NCI-H146 treated with DMSO at 0.1 percent for 48 hours (cell line): ENCODE measurements at regions not wholly inside any gene's neighbourhood (a gene's known extent, or its start where the extent isn't known, plus 50 kb on each side); places are given as distances from the start of the nearest gene placed in this dataset.
"Not testable (repeated sequence)": the region's sequence is repeated elsewhere in the genome, so short reads cannot be mapped to it uniquely, and the experiment has no call there.

Experiments
- DNase-seq: peaks from one replicate; lab custom pipeline; 2025; ENCODE audit not compliant: unreplicated experiment; lab: John Stamatoyannopoulos, UW

DNA sequence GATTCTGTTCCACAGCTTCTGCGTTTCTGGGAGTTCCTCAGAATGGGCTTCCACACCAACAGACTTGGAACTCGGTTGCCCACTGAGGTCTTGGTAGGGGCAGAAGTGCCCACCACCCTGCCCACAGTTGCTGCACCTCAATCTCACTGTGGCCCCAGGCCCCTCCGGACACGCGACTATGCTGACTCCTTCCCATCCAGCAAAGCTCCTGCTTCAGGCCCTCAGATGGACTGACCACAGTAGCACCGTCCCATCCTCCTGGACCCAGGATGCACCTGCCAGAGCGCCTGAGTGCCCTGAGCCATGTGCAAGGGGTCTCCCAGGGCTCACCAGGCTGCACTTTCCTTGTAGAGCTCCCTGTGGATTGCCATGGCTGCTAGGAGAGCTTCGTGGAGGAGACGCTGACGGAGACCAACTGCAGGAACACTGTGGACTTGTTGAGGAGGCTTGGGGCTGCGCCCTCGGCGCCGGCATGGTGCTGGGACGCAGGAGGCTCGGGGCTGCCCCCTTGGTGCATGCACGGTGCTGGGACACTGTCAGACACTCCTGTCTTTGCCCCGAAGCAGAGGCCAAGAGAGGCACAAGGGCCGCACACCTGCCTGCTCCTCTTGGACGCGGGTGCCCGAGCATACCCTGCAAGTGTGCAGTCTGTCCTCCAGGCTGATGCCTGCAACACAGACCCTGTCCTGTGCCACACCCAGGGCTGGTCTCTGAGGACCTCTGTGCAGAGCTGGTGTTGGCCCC, 201.3 kb downstream of the LIPI start:
- not testable (repeated sequence) for DNase-seq

DNA sequence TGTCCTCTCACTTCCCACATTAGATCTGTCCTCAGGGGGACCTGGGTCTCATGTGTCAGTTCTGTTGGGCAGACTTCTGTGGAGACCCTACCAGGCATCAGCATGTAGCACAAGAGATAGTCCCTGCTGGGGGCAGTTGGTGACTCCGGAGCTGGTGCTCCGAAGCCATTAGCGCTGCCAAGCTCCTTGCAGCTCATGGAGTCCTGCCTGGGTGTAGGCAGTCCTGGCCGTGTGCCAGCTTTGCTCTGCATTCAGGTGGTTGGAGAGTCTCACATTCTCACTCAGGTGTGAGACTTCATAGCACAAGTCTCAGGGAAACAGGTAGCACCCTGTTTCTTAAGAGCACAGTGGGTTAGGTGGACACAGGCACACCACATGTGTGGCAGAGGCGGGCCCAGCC, 202.3 kb downstream of the LIPI start:
- not testable (repeated sequence) for DNase-seq

DNA sequence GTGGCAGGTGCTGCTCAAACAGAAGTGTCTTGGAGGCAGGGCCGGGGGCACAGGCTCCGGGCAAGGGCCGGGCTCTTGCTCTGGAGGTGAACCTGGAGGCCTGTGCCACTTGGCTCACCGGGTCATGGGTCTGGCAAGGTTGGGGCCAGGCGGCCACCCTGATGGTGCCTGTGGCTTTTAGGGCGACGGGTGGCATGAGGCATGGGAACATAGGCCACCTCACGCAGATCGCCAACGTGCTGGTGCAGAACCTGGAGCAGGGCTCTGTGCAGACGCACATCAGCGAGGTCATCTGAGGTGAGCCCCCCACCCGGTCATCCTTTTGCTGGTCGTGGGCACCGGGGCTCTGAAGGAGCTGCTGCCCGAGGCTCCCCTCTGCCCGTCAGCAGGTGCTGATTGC, 202.7 kb downstream of the LIPI start:
- not testable (repeated sequence) for DNase-seq

DNA sequence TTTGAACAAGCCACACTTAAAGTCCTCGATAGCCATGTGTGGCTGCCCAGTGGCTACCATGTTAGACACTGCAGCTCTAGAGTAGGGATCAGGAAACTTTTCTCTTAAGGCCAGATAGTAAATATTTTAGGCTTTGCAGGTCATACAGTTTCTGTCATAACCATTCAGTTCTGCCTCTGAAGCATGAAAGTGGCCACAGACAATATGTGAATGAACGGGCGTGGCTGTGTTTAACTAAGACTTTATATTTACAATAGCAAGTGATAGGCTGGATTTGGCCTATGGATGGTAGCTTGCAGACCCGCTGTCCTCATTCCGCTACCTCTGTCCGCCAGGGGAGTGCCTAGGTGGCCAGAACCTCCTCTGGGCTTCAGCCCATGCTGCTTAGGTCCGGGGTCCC, 204.6 kb downstream of the LIPI start:
- DNase-seq = not testable (repeated sequence)

DNA sequence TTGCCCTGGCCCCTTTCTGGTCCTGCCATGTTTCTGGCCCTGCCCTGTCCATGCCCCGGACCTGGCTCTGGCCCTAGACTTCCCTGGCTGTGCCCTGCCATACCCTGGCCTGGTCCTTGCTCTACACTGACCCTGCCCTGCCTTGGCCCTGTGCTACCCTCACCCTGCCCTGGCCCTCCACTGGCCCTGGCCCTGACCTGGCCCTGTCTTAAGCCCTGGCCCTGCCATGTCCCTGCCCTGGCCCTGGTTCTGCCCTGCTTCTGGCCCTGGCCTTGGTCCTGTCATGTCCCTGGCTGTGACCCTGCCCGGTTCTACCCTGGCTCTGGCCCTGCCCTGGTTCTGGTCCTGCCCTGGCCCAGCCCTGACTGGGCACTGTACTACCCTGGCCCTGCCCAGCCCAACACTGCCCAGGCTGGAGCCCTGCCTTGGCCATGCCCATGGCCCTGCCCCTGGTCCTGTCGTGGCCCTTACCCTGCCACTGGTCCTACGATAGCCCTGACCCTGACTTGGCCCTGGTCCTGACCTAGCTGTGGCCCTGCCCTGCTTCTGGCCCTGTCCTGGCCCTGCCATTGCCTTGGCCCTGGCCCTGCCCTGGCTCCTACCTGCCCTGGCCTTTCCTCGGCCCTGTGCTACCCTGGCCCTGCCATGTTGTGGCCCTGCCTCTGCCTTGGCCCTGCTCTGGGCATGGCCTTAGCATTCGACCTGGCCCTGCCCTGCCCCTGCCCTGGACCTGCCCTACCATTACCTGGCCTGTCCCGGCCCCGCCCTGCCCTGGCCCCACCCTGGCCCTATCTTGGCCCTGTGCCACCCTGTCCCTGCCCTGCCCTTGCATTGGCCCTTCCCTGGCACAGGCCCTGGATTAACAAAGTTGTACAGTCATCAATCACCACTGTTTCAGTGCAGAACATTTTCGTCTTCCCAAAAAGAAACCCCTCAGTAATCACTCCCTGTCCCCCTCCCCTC, 223.5 kb downstream of the LIPI start:
- DNase-seq = not testable (repeated sequence)

- not testable (repeated sequence) for DNase-seq
Observed at GRCh38 chr21:13985865-13986863, 224.6 kb downstream of the LIPI start.

DNA sequence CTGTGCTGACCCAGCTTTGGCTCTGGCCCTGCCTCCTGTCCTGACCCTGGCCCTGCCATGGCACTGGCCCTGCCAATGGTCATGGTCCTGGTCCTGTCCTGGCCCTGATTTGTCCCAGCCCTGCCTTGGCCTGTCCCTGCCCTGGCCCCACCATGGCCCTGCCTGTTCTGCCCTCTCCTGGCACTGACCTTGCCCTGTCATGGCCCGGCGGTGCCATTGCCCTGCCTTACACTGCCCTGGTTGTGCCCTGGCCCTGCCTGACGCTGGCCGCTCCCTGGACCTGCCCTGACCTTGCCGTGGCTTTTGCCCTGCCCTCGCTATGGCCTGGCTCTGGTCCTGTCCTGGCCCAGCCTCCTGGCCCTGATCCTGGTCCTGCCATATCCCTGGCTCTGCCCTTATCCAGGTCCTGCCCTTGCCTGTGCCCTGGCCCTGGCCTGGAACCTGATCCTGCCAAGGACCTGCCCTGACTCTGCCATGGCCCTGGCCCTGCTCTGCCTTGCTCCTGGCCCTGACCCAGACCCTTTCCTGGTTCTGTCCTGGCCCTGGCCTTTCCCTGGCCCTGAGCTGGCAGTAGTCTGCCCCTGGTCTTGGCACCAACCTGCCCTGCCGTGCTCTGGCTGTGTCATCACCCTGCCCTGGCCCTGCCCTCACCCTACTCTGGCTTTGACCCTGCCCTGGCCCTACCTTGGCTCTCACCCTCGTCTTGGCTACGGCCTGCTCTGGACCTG, 225.5 kb downstream of the LIPI start:
- not testable (repeated sequence) for DNase-seq

- not testable (repeated sequence) for DNase-seq
Observed at GRCh38 chr21:13984728-13985127, 226.0 kb downstream of the LIPI start.

DNA sequence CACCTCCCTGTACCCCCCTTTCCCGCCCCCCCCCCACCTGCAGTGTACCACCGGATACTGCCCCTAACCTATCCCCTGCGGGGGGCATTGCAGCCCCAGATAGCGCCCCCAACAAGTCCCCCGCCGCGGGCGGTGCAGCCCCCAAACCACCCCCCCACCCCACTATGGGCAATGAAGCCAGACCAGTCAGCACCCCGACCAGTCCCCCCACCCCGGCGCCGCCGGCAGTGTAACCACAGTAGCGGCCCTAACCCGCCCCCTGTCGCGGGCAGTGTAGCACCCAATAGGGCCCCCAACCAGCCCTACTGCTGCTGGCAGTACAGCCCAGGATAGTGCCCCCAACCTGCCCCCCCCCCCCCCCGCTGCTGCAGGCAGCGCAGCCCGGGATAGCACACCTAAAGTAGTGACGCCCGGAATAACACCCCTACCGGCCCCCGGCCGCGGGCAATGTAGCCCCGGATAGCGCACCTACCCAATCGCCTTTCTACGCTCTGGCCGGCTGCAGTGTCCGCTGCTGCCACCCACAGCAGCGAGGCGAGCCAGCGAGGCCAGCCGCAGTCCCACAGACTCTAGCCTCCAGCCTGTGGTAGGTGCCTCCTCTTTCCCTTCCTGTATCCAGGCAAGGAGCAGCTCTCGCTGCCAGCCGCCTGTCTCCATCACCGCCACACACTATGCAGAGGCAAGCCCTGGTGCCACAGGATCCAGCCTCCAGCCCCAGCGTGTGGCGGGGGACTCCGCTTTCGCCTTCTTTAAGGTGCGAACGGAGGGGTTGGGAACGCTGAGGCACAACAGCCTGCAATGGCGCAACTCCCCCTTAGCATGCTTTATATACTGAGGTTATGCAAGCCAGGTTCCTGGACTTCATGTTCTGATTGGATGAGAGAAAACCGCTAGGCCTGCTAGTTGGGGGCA, 229.3 kb downstream of the LIPI start:
- not testable (repeated sequence) for DNase-seq

DNA sequence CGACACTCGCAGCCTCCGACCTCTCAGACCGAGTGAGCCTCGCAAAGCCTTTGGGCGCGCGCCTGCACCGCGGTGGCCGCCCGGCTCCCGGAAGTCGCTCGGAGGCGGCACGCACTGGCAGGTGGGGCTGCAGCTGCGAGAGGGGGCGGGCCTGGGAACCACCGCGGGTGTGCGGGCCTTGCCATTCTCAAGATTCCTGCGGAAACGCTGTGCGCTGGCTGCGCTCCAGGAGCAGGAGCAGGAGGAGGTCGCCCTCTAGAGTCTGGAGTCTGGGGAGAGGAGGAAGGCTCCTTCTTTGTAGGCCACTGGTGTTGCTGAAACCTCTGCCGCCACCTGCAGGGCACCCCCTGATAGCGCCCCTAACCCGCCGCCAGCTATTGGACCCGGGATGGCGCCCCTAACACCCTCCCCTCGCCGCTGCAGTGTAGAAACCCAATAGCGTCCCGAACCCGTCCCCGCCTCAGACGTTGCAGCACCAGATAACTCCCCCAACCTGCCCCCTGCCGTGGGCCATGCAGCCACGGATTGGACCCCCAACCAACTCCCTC, 230.6 kb downstream of the LIPI start:
- DNase-seq = peak; percentile 18

DNA sequence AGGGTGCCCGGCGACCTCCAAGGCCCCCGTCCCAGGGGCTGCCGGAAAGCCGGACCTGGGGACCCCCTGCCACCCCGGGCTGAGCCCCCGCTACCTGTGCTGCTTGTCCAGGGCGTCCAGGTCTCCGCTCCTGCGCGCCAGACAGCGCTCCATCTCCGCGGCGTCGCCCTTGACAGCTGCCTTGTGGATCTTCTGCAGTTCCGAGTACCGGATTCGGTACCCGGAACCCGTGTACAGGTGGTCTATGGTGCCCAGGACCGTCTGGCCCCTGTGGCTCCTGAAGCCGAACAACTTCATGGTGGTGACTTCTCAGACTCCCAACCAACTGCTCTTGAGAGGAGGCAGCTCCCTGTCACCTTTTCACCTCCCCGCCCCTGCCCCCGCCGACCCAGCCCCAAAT, 231.1 kb downstream of the LIPI start:
- not testable (repeated sequence) for DNase-seq

DNA sequence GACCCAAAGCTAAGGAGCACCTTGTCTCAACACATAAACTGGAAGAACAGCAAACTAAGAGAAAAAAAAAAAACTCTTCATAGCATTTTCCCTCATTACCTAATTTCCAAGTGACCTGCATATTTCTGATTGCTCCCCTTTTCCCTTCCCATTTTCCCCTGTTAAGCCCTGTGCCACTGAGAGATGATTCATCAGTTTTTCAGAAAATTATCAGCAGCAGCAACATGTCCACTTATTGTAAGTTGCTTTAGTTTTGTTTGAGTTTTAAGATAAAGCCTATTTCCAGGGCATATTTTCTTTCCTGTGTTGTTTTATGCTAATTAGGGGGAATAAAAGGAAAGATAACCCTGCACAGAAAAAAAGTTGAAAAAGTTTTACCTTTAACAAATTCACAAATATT, 236.2 kb downstream of the LIPI start:
- DNase-seq = not testable (repeated sequence)

DNA sequence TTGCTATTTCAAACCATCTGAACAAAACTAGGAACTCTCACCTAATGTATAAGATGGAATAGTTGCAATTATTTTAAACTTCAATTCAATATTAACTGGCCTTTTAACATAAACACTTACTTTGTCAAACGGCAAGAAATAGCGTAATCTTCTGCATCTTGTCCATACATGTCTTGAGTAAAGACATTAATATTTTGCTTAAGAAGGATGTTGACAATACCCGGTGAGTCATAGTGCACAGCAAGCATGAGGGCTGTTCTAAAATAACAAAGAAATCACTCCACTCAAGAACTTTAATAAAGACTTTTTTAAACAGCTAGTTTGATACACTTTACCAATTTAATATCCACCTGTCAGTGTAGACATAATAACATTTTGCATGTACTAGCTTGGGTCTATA, 240.9 kb downstream of the LIPI start:
- not testable (repeated sequence) for DNase-seq

GRCh38 chr21:13969002-13969401, 241.8 kb downstream of the LIPI start:
- not testable (repeated sequence) for DNase-seq

DNA sequence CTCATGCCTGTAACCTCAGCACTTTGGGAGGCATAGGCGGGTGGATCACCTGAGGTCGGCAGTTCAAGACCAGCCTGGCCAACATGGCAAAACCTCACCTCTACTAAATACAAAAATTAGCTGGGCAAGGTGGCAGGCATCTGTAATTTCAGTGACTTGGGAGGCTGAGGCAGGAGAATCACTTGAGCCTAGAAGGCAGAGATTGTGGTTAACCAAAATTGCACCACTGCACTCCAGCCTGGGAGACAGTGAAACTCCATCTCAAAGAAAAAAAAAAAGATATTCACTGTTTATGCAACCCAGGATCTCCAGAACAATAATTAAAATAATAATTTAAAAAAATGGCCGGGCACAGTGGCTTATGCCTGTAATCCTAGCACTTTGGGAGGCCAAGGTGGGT, 247.5 kb downstream of the LIPI start:
- not testable (repeated sequence) for DNase-seq

GRCh38 chr21:13937236-13937635, 273.5 kb downstream of the LIPI start:
- DNase-seq = no peak

DNA sequence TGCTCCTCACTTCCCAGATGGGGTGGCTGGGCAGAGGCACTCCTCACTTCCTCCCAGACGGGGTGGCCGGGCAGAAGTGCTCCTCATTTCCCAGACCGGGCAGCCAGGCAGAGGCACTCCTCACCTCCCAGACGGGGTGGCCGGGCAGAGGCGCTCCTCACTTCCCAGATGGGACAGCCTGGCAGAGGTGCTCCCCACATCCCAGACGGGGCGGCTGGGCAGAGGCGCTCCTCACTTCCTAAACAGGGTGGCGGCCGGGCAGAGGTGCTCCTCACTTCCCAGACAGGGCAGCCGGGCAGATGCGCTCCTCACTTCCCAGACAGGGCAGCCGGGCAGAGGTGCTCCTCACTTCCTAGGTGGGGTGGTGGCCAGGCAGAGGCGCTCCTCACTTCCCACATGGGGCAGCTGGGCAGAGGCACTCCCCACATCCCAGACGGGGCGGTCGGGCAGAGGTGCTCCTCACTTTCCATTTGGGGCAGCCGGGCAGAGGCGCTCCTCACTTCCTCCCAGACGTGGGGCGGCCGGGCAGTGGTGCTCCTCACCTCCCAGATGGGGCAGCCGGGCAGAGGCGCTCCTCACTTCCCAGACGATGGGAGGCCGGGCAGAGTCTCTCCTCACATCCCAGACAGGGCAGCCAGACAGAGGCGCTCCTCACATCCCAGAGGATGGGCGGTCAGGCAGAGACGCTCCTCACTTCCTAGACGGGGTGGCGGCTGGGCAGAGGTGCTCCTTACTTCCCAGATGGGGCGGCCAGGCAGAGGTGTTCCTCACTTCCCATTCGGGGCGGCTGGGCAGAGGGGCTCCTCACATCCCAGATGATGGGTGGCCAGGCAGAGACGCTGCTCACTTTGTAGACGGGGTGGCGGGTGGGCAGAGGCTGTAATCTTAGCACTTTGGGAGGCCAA, 274.5 kb downstream of the LIPI start:
- not testable (repeated sequence) for DNase-seq
